ENCODE measurements at regions not wholly inside any gene's neighbourhood (a gene's known extent, or its start where the extent isn't known, plus 50 kb on each side); places are given as distances from the start of the nearest gene placed in this dataset.

DNA sequence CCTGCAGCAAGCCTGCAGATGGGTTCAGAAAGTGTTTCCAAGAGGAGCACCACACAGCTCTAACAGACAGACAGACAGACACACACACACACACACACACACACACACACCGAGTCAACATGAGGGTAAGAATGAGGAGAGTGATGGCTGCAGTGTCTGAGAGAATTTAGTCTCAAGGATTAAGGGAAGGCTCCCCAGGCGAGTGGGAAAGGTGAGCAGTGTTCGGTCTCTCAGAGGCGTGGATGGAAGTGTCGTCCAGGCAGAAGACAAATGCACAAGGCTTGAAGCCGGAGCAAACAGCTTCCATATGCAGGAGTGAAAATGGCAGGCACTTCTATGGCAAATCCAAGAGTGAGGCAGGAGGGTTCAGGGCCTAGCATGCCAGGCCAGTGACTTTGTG, 770.1 kb downstream of the KCNJ18 start:
- TF ChIP-seq ELF4 (IDR thresholded peaks at IDR 0.05) (no peak), FOXA1 (IDR thresholded peaks at IDR 0.05) (no peak)

Measured in HEK293T (cell line).